ENCODE measurements at regions not wholly inside any gene's neighbourhood (a gene's known extent, or its start where the extent isn't known, plus 50 kb on each side); places are given as distances from the start of the nearest gene placed in this dataset.
A peak's percentile ranks its signal among the peaks of the same experiment; 100 is the strongest.
"Not testable (repeated sequence)": the region's sequence is repeated elsewhere in the genome, so short reads cannot be mapped to it uniquely, and the experiment has no call there.

DNA sequence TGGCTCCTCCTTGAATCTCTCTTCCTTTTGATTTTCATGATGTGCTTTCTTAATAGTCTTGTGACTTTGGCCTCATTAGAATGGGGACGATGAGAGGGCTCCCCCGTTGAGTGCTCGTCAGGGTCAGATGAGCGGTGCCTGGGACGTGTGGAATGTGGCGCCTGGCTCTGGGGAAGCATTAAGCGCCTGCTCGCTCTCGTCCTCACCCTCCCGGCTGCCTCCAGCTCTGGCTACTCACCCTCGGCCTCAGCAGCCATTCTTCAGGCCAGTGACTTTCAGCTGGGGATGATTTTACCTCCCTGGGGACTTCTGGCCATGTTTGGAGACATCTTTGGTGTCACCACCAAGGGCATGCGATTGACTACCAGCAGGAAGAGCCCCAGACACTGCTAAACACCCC, 69.7 kb downstream of the RPS6KA4 start:
- DNase-seq, result no peak

DNA sequence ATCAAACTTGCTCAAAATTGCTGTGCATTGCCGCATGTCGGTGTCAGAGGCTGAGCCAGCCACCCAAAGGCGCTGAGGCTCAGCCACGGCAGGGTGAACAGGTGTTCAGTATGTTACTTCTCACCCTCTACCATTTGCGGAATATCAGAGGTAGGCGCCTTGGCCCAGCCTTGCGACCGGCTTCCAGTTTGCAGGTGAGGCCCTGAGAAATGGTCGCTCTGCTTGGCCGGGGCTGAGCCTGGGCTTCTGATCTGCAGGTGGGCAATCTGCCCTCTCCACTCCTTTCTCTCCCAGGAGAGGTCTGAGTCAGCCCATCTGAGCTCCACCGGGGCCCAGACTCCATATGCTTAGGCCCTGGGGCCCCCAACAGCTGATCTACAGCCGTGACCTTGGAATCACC, 71.0 kb downstream of the RPS6KA4 start:
- DNase-seq, result no peak

DNA sequence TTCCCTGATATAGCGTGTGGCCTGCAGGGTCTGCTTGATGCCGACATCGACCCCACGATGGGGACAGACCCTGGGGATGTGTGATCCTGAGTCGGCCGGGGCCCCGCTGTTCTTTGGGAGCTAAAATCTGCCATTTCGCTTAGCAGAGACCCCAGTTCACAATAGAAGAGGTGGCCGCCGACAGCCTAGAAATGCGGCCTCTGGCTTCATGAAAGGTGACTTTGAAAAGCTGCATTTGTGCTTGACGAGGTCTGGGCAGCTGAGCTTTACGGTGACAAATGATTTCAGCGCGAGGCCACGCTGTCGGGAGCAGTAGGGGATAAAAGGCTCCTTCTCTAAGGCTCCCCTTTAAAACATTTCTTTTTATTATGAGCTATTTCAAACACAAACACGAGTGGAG, 71.7 kb downstream of the RPS6KA4 start:
- DNase-seq, result peak in 1 of 2 donors; percentile 7

DNA sequence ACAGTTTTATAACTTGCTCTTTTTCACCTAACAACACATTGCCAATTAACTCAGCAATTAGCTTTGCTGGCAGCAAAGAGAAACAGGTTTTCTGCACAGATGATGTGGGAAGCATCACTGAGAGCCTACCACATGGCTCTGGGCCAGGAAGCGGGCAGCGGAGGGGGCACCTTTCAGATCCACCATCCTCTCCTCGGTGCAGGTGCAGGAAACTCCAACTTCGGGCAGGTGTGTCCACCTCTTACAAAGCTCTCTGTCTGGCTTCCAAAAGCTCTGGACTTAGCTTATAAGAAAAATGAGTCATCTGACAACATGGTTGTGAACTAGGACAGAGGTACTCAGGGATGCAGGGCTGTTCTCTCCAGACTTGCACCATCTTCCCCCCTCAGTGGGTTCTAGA, 77.0 kb downstream of the RPS6KA4 start:
- DNase-seq, result no peak

DNA sequence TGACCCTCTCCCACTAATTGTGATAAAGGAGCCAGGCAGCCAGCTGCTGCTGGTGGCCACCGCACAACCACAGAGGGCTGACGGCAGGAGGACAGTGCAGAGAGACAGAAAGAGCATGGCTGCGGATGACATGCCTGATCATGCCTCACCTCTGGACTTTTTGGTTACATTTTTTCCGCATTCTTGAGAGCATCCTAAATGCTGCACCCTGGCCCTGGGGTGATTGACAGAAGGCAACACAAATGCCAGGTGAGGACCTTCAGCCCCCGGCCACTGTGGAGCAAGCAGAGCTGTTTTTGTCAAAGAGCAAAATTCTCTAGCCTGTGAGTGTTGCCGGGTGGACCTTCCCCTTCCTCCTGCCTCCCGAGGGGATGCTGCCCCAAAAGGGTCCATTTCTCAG, 78.5 kb downstream of the RPS6KA4 start:
- DNase-seq, result no peak

DNA sequence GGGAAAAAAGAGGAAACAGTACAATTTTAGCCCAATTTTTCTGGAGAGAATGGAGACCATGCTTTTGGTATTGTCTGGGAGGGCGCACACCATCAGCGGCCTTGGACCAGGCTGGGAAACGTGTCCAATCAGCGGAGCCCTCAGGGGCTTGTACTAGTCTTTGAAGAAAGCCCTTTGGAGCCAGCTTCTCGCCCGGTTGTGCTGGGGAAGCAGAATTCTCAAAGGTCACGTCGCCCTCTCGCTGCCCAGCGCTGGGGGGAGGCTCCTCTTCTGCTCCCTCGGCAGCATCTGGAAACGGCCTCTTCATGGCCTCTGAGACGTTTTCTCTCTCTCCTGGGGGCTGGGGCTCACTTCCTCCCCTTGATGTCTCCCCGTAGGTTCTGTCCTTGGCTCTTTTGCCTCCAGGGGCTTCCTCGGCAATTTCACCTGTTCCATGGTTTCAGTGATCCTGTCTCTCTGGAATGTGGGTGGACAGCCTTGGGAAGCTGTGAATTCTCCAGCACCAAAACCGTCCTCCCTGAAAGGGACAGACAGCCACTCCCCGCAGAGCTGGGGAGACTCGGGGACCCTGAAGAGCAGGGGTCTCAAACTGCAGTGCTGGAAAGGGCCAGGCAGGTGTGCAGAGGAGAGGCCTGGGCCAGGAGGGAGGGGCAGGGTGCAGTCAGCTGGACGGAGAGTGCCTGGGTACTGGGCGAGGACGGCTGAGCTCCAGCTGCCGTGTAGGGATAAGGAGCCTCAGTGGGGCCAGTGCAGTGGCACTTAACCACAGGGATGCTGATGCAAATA, 80.2 kb downstream of the RPS6KA4 start:
- no peak for DNase-seq

DNA sequence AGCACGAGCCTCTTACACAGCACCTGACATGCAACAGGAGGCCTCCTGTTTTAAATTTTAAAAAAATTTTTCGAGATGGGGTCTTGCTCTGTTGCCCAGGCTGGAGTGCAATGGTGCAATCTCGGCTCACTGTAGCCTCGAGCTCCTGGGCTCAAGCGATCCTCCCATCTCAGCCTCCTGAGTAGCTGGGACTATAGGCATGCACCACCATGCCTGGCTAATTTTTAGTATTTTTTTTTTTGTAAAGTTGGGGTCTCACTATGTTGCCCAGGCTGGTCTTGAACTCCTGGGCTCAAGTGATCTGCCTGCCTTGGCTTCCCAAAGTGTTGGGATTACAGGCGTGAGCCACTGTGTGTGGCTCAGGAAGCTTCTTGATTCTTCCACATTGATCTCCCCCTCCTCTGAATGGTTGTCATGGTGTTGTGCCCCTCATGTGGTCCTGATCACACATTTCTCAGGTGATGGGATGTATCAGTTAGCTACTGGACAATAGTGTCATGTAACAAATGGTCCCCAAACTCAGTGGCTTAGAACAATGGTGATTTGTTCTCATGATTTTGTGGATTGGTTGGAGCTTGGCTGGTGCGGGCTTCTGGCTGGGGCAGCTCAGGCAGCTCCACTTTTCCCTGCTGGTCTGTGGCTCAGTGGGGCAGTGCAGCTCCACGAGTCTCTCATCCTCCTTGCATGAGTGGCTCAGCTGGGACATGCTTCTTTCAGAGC, 81.0 kb downstream of the RPS6KA4 start:
- not testable (repeated sequence) for DNase-seq

DNA sequence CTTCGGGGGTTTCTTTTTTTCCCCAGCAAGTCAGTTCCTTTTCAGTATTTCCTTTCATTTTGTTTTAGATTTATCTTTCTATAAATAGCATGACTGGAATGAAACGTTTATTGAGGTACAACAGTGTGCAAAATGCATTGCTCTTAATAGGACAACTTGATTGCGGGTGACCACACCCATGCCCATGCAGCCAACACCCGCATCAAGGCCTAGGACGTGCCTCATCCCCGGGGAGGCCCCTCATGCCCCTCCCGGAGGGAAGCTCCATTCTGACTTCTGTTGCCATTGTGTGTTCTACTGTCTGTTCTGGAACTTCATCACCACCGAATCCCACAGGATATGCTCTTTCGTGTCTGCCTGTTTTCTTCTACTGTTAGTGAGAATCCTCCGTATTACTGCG, 82.2 kb downstream of the RPS6KA4 start:
- no peak for DNase-seq

DNA sequence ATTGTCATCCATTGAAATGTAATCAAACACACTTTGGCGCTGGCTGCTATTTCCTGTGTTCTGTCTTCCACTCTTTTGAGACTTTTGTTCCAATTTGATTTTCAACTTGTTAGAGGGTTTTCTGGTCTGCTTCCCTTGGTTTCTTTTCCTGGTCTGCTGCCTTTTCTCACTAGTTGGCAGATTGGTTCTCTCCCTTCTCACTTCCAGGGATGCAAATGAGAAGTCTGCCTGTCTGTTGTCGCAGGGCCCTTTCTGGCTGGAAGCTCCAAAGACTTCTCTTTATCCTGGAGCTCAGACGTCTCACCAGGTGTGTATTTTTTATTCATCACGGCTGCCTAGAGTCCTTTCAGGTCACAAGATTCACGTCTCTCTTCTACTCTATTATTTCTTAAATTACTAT, 84.0 kb downstream of the RPS6KA4 start:
- no peak for DNase-seq

DNA sequence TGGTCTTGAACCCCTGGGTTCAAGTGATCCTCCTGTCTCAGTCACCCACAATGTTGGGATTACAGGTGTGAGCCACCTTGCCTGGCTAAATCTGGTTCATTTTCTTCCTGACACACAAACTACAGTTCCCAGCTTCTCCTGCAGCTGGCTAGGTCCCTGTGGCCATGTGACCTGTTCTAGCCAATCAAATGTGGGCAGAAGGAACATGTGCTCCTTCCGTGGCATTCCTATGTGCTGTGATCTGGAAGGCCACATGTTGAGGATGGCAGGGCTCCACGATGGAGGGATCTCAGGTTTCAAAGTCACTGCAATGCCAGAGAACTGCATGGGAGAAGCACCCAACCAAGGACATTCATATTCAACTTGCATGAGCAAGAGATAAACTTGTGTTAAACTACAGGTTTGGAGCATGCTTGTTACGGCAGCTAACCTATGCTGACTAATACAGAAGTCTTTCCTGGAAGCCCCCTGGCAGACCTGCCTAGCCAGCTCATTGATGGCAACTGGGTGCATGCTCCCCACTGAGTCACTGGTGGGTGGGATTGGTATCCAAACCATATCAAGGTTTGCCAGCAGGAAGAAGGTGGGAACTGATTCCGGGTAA, 86.0 kb downstream of the RPS6KA4 start:
- no peak for DNase-seq

DNA sequence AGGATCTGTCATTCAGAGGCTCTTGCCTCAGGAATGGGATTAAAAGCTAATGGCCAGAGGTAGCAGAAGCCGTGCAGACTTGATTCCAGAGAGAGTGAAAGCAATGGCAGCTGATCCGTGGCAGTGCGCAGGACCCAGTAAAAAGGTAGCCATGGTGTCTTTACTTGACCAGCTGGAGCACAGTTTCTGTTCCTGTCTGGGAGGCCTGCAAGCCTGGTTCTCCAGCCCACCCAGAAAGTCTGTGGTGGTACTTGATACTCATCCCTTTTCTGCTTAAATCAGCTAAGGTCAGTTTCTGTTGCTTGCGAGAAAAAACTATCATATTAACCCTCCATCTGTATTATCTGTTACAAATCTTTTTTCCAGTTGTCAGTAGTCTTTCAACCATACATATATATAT, 86.7 kb downstream of the RPS6KA4 start:
- no peak for DNase-seq

DNA sequence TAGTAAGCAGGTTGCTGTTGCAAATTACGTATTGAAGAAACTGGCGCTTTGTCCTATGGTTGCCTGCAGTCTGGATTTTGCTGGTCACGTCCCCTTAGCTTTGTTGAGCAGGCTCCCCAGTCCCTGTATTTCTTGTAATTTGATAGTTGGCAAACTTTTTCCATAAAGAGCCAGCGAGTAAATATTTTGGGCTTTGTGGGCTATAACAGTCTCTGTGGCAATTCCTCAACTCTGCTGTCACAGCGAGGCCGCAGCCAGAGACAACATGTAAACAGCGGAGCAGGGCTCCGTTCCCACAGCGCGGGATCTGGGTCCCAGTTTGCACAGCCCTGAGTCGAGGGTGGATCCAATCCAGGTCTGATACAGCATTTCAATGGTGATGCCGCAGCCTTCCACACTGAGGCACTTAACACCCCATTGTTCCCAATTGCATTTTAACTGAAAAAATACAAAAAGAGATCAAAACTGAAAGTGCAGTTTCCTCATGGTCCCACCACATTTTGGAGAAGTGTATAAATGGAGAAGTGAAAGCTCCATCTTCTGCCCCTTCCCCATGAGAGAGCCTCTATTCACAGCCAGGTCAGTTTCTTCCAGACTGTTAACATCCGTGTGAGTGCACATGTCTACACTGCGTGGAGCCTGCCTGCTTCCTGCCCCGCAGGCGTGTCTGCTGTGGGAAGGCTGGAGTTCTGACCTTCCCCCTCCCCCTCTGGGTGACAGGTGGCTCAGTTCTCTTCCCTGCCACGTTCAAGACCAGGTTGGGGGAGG, 89.1 kb downstream of the RPS6KA4 start:
- DNase-seq, result peak in 1 of 2 donors; percentile 25

DNA sequence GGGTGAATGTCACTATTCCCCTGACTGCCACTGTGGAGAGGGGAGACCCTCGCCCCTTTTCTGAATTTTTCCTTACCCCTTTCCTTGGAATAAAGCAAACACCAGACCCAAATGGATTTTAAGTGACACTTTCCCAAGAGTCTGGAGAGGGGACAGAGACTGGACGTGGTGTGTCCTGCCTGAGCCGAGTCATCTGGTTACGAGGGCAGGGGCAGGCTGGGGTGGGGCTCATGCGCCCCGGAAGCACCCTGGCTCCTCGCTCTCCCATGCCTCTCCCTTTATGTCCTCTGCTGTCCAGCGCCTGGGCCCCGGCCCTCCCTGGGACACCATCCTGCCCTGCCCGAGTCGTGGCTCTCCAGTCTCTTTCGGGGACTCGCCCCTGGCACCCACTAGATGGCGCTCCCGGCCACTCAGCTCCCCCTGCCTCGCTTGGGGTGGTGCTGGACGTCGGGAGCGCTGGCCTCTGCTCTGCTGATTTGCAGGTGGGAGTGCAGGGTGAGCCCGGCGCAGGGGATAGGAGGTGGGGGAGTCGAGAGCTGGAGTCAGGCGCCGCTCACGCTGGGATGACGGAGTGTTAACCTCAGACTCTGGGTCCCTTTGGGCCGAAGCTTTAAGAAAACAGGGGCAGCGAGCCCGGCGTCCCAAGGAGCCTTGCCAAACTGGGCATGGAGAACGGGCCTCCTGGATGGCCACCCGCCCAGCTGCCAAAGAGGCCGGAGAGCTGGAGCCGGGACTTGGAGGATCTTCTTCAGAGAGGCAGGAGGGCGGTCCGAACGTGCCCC, 89.8 kb downstream of the RPS6KA4 start:
- peak; percentile 55 to 62 for DNase-seq

DNA sequence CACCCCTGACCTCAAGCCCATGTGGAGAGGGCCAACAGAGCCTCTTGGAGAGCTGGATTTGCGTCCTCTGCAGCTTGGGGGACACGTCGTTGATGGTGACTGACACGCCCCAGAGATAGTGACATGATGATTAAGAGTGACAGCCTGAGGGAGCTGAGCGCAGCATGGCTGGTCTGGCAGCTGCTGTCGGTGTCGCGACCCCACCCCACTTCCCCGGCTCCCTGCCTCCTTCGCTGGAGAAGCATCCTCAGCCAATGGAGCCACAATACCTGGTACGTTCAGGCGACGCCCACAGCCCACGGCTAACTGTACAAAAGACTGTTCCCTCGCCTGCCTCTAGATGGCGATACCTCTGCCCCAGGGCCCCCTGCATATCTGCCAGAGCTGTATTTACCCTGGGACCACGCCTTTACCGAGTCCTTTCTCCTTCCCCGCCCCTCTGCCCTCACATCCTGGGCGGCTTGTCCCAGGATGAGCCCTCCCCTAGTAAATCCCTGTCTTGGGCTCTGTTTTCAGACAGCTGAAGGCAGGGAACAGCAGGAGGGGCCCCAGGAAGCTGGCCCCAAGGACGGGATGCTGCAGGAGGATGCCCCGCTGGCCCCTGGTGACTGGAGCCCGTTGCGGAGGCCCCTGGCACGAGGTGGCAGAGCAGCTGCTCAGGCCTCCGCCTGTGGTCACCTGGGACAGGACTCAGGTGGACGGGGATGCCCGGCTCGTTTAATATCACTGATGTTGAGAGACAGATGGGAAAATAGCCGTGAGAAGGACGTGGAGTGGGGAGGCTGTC, 90.6 kb downstream of the RPS6KA4 start:
- peak in 1 of 2 donors; percentile 25 for DNase-seq

DNA sequence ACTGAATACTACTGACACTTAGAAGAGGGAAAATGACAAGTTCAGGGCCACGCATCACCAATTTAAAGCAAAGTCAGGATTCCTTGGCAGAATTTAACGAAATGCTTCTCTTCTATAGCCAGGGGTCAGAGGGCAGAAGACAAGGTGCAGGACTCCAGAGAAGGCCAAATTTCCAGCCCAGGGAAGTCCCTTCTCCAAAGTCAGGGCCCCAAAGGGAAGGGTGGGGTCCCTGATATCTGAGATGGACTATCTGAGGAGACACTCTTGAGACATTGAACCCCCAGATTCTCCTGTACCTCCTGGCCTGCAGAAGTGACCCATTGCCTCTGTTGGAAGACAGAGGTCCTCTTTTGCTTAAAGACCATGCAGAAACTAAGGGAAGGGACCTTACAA, 91.2 kb downstream of the RPS6KA4 start:
- no peak for DNase-seq

DNA sequence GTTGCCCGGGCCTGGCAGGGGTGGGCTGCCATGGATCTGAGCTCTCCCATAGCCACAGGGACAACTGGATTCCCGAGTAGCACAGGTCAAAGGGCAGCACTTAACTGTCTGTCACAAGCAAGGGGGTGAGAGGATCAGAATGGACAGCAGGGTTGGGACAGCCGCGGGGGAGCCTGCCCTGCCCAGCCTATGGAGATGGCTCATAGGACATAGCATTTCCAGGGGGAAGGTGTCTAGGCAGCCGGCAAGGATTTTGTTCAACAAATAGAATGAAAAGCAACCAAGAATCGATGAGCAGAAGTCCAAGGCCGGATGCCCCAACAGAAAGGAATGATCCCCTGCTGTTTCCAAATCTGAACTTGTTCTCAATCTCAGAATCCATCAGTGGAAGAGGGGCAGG, 92.9 kb downstream of the RPS6KA4 start:
- no peak for DNase-seq

DNA sequence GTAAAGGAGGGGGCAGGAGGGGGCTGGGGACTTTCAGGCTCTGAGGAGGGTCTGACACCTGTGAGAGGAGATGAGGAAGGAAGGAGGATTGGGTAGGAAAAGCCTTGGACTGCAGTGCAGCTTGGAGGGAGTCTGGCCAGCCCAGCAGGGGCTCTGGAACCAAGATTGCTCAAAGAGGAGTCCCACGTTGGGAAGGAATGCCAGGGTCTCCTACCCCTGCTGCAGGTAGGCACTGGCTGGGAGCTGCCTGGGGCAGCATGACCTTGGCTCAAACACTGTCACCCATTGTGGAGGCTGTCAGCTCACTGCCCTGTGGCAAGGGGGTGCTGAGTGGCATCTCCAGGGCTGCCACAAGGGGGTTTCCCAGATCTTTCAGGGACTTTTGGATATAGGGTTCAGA, 94.5 kb downstream of the RPS6KA4 start:
- DNase-seq, result no peak

DNA sequence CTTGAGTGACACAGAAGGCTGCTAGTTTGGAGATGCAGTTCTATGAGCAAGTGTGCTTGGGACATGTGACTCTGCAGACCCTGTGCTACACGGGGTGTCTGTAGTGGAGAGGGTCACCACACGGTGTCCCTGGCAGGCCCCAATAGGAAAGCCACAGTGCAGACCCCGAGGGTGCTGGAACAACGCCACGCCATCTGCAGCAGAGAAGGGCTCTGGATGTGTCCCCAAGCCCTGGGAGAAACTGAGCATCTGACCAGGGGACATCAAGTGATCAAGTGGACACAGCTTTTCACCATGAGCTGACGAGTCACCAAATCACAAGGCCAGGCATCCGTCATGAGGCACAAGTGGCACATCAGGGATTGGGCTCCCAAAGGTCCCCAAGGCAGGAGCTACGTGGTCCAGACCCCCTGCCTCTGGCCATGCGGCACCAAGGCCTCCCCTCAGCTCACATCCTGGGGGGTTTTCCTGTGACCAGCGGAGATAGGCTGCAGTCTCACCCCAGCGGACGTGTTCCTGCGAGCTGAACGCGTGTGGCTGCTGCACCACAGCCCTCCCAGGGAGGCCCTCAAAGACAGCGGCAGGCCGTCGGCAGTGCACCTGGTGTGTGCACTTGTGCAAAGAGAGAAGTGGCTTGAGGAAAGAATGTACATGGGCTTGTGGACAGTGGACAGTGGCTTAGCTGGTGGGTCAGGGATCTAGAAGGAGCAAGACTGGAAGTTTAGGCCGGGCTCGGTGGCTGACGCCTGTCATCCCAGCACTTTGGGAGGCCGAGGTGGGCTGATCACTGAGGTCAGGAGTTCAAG, 96.7 kb downstream of the RPS6KA4 start:
- DNase-seq, result no peak

DNA sequence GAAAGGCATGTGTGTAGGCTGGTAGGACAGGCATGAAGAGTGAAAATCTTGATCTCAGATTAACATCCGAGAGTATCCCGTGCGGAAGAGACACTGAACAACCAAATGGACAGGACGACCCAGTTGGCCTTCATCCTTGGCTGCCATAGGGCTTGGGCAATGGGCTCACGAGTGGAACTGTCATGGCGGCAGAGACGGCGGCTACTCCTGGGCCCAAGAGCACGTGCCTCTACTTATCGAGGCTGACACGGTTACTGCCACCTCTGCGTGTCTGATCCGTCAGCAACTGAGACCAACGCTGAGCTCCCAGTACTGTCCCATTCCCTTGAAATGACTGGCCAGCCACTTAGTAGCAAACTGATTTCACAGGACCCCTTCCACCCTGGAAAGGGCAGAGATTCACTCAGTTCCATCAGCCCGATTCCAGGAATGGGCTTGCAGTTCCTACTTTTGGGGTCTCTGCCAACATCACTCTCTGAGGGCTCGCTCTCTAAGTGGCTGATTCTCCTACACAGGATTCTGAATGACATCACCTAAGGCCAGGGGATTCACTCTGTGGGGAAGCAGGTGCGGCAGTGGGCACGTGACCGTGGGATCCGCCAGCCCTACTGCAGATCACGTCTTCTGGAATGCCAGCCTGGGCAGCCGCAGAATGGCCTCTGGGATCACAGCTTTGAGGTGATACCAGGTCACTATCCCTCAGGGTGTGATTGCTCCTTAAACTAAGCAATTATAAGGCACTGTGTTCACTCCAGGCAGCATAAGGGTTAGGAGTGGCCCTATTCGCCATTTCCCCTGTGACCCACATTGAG, 97.8 kb downstream of the RPS6KA4 start:
- DNase-seq, result no peak

Measured in right lung (tissue), 2 donors.